CD8-positive, alpha-beta memory T cell (primary cell): ENCODE measurements at regions not wholly inside any gene's neighbourhood (a gene's known extent, or its start where the extent isn't known, plus 50 kb on each side); places are given as distances from the start of the nearest gene placed in this dataset.
"Not testable (repeated sequence)": the region's sequence is repeated elsewhere in the genome, so short reads cannot be mapped to it uniquely, and the experiment has no call there.

Experiments used
- CTCF ChIA-PET: fragments of 350-600 bp; sonication (Branson Sonifier 250); formaldehyde crosslinking; loops from one replicate; lab custom pipeline; 2021; ENCODE audit warnings: antibody characterized with exemption; lab: Charles Lee
- POLR2A ChIA-PET: fragments of 350-600 bp; sonication (Branson Sonifier 250); formaldehyde crosslinking; loops from one replicate; lab custom pipeline; 2021; ENCODE audit warnings: antibody characterized with exemption; lab: Charles Lee
- DNase-seq, 5 donors: peaks; one replicate each; pipeline versions ENCODE4 v3.0.0 to v3.0.0-alpha.2; 2020 to 2022; ENCODE audit warnings: mixed read lengths in 1 of 5
- H3K27ac ChIP-seq: one replicate; pipeline ENCODE4 v1.7.0; 2013; ENCODE audit warnings: low read depth, mild to moderate bottlenecking, low read length, moderate library complexity
- H3K27me3 ChIP-seq: 2 replicates; pipeline ENCODE4 v1.7.0; 2013; ENCODE audit warnings: low read length, mild to moderate bottlenecking; ENCODE audit not compliant: insufficient read depth, poor library complexity, severe bottlenecking
- H3K36me3 ChIP-seq: 2 replicates; pipeline ENCODE4 v1.7.0; 2013; ENCODE audit warnings: mild to moderate bottlenecking, low read length, moderate library complexity; ENCODE audit not compliant: insufficient read depth
- H3K4me1 ChIP-seq: 2 replicates; pipeline ENCODE4 v1.7.0; 2013; ENCODE audit warnings: mild to moderate bottlenecking, low read length, moderate library complexity; ENCODE audit not compliant: insufficient read depth
- H3K4me3 ChIP-seq: 2 replicates; pipeline ENCODE4 v1.7.0; 2013; ENCODE audit warnings: mild to moderate bottlenecking, low read length
- H3K9me3 ChIP-seq: 2 replicates; pipeline ENCODE4 v1.7.0; 2013; ENCODE audit warnings: mild to moderate bottlenecking, low read length
- H3K27ac Mint-ChIP-seq, 8 donors: one replicate each; pipeline ENCODE4 v1.8.0; 2020 to 2021; ENCODE audit warnings: mixed read lengths in 8 of 8, mild to moderate bottlenecking in 6 of 8, inconsistent platforms in 3 of 8, moderate library complexity in 3 of 8
- H3K27me3 Mint-ChIP-seq, 2 donors: one replicate each; pipeline ENCODE4 v1.8.0; 2020 to 2021; ENCODE audit warnings: mixed read lengths in 2 of 2, mild to moderate bottlenecking in 1 of 2, moderate library complexity in 1 of 2
- H3K36me3 Mint-ChIP-seq, 3 donors: one replicate each; pipeline ENCODE4 v1.8.0; 2020 to 2021; ENCODE audit warnings: mixed read lengths in 3 of 3, inconsistent platforms in 1 of 3, mild to moderate bottlenecking in 1 of 3
- H3K4me1 Mint-ChIP-seq, 3 donors: one replicate each; pipeline ENCODE4 v1.8.0; 2020 to 2021; ENCODE audit warnings: mixed read lengths in 3 of 3, inconsistent platforms in 1 of 3, mild to moderate bottlenecking in 1 of 3
- H3K4me3 Mint-ChIP-seq, 7 donors: one replicate each; pipeline ENCODE4 v1.8.0; 2020 to 2021; ENCODE audit warnings: mixed read lengths in 7 of 7, mild to moderate bottlenecking in 6 of 7, moderate library complexity in 4 of 7, inconsistent platforms in 2 of 7
- H3K9me3 Mint-ChIP-seq, 5 donors: one replicate each; pipeline ENCODE4 v1.8.0; 2020 to 2022; ENCODE audit warnings: mixed read lengths in 5 of 5, mild to moderate bottlenecking in 3 of 5, moderate library complexity in 2 of 5, inconsistent platforms in 1 of 5

DNA sequence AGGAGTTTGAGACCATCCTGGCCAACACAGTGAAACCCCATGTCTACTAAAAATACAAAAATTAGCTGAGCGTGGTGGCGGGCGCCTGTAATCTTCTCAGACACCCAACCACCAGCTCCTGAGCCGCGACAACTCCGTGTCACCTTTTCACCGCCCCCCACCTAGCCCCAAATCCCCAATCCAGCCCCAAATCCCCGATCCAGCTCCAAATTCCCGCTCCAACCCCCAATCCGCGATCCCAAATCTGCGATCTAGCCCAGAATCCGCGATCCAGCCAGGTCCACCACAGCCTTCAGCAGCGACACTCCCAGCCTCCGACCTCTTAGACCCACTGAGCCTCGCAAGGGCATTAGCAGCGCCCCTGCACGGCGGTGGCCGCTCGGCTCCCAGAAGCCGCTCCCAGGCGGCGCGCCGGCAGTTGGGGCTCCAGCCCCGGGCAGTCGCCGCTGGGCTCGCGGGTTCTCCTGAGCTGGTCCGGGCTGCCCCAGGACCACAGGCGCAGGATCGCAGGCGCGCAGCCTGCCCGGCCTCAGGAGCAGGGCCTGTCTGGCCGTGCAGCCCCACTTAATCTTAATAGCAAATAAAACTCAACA lies 4469.9 kb upstream of the OR11H1 start:
- H3K9me3 ChIP-seq, H3K4me3 Mint-ChIP-seq, H3K4me3 ChIP-seq, H3K27me3 ChIP-seq, H3K27ac ChIP-seq, DNase-seq, POLR2A ChIA-PET, H3K36me3 ChIP-seq, H3K4me1 ChIP-seq, H3K27me3 Mint-ChIP-seq, H3K4me1 Mint-ChIP-seq, H3K27ac Mint-ChIP-seq, CTCF ChIA-PET: not testable (repeated sequence)
- Mint-ChIP-seq H3K9me3 (peaks cover 33 to 63% (median 58%) of the 10 kb centered on the region in 5 donors), H3K36me3 (peaks cover 1 to 18% (median 2%) of the 10 kb centered on the region in 3 donors)

DNA sequence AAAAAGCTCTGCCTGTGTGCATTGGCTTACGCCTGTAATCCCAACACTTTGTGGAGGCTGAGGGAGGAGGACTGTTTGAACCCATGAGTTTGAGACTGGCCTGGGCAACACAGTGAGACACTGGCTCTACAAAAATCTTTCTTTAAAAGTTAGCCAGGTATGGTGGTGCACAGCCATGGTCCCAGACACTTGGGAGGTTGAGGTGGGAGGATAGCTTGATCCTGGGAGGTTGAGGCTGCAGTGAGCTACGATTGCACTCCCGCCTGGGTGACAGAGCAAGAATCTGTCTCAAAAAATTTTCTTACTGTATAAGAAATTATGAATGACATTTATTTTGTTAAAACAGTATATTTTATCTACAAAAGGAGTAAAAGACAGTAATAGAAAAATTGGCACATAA lies 4468.9 kb upstream of the OR11H1 start:
- H3K4me1 Mint-ChIP-seq, H3K4me3 Mint-ChIP-seq, CTCF ChIA-PET, H3K27ac Mint-ChIP-seq, DNase-seq, H3K4me3 ChIP-seq, H3K36me3 ChIP-seq, H3K4me1 ChIP-seq, POLR2A ChIA-PET, H3K27me3 Mint-ChIP-seq, H3K9me3 ChIP-seq, H3K27ac ChIP-seq, H3K27me3 ChIP-seq: not testable (repeated sequence)
- Mint-ChIP-seq H3K36me3 (peaks cover 1 to 16% (median 2%) of the 10 kb centered on the region in 3 donors), H3K9me3 (peaks cover 30 to 66% (median 57%) of the 10 kb centered on the region in 5 donors)

DNA sequence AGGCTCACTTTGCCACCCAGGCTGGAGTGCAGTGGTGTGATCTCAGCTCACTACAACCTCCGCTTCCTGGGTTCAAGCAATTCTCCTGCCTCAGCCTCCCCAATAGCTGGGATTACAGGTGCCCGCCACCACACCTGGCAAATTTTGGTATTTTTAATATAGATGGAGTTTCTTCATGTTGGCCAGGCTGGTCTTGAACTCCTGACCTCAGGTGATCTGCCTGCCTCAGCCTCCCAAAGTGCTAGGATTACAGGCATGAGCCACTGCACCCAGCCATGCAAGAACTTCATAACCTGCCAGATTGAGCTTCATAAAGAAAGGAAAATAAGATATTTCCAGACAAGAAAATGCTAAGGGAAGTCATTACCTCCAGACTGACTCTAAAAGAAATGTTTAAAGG lies 4467.2 kb upstream of the OR11H1 start:
- POLR2A ChIA-PET: not testable (repeated sequence)

DNA sequence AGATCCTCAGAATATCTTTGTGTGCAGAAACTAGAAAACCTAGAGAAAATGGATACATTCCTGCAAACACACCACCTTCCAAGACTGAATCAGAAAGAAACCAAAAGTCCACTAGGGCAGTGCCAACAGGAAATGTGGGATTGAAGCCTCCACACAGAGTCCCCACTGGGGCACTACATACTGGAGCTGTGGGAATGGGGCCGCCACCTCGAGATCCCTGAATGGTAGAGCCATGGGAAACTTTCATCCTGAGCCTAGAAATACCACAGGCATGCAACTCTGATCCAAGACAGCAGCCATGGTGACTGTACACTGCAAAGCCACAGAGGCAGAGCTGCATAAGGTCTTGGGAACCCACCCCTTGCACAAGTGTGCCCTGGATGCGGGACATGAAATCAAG lies 4465.5 kb upstream of the OR11H1 start:
- H3K4me1 ChIP-seq, H3K9me3 ChIP-seq, H3K4me1 Mint-ChIP-seq, DNase-seq, H3K27ac Mint-ChIP-seq, H3K4me3 Mint-ChIP-seq, CTCF ChIA-PET, H3K4me3 ChIP-seq, H3K27me3 ChIP-seq, H3K27me3 Mint-ChIP-seq, H3K27ac ChIP-seq, POLR2A ChIA-PET, H3K36me3 ChIP-seq: not testable (repeated sequence)
- H3K9me3 Mint-ChIP-seq: peaks cover 35 to 69% (median 48%) of the 10 kb centered on the region in 5 donors
- peaks cover 0 to 19% (median 0%) of the 10 kb centered on the region in 3 donors for H3K36me3 Mint-ChIP-seq

More for the DNA sequence above, 4467.2 kb upstream of the OR11H1 start:
- H3K27me3 ChIP-seq, H3K4me3 ChIP-seq, H3K4me1 ChIP-seq, H3K4me1 Mint-ChIP-seq, H3K27me3 Mint-ChIP-seq, DNase-seq, H3K27ac Mint-ChIP-seq, H3K9me3 ChIP-seq, H3K36me3 ChIP-seq, H3K4me3 Mint-ChIP-seq, CTCF ChIA-PET, H3K27ac ChIP-seq: not testable (repeated sequence)
- Mint-ChIP-seq H3K36me3 (peaks cover 1 to 18% (median 2%) of the 10 kb centered on the region in 3 donors), H3K9me3 (peaks cover 25 to 67% (median 48%) of the 10 kb centered on the region in 5 donors)

DNA sequence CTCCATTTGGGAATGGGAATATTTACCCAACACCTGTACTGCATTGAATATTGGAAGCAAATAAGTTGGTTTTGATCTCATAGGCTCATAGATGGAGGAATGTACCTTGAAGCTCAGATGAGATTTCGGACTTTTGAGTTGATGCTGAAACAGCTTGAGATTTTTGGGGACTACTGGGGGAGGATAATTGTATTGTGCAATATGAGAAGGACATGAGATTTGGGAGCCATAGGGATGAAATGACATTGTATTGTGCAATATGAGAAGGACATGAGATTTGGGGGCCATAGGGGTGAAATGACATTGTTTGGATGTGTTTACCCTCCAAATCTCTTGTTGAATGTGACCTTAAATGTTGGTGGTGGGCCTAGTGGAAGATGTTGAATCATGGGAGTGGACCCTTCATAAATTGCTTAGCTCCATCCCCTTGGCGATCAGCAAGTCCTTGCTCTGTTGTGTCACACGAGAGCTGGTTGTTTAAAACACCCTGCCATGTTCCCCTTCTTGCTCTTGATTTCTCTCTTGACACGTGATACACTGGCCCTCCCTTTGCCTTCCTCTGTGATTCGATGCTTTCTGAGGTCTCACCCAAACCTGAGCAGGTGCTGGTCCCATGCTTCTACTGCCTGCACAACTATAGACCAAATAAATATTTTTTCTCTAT lies 4464.8 kb upstream of the OR11H1 start:
- peaks cover 11% of the 10 kb centered on the region for H3K9me3 ChIP-seq
- H3K27me3 Mint-ChIP-seq, POLR2A ChIA-PET, CTCF ChIA-PET, H3K4me3 ChIP-seq, H3K4me1 Mint-ChIP-seq, H3K36me3 ChIP-seq, H3K27ac Mint-ChIP-seq, H3K4me3 Mint-ChIP-seq, H3K27me3 ChIP-seq, DNase-seq, H3K27ac ChIP-seq, H3K4me1 ChIP-seq: not testable (repeated sequence)
- H3K9me3 Mint-ChIP-seq: peaks cover 41 to 70% (median 54%) of the 10 kb centered on the region in 5 donors
- H3K36me3 Mint-ChIP-seq: peaks cover 0 to 19% (median 0%) of the 10 kb centered on the region in 3 donors

DNA sequence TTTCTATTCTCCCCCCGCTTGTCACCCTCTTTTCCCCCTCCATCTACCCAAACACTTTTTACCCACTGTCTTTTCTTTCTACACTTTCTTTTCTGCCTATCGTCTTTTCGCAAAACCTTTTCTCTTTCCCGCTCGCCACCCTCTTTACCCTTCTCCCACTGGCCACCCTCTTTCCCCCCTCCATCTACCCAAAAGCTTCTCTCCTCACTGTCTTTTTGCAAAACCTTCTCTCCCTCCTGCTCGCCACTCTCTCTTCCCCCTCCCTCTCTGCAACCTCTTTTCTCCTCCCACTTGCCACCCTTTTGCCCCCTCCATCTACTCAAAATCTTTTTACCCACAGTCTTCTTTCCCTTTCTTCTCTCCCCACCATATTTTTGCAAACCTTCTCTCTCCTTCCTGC lies 4462.8 kb upstream of the OR11H1 start:
- H3K9me3 ChIP-seq: peaks cover 11% of the 10 kb centered on the region
- H3K4me3 ChIP-seq, H3K36me3 ChIP-seq, H3K27me3 Mint-ChIP-seq, H3K27me3 ChIP-seq, H3K27ac ChIP-seq, DNase-seq, CTCF ChIA-PET, POLR2A ChIA-PET, H3K27ac Mint-ChIP-seq, H3K4me1 ChIP-seq, H3K4me3 Mint-ChIP-seq, H3K4me1 Mint-ChIP-seq: not testable (repeated sequence)
- Mint-ChIP-seq H3K9me3 (peaks cover 38 to 66% (median 46%) of the 10 kb centered on the region in 5 donors), H3K36me3 (peaks cover 0 to 19% (median 0%) of the 10 kb centered on the region in 3 donors)

DNA sequence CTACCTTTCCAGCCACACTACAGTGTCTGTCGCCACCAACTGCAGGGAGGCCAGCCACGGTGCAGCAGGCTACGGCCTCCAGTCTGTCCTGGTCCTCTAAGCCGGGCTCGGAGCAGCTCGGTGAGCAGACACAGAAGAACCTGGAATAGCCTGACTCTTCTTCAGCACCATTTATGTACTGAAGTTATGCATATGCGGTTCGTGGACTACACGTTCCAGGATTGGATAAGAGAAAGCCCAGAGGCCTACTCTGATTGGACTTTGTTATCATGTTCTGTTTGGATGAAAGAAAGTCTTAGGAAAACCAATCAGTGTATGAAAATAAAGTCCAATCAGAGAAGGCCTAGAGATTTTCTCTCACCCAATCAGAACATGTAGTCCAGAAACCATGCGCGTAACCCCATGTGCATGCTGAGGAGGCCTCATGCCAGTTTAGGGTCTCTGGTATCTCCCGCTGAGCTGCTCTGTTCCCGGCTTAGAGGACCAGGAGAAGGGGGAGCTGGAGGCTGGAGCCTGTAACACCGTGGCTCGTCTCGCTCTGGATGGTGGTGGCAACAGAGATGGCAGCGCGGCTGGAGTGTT lies 4462.0 kb upstream of the OR11H1 start:
- H3K4me3 Mint-ChIP-seq, H3K27me3 ChIP-seq, H3K36me3 ChIP-seq, DNase-seq, POLR2A ChIA-PET, H3K4me3 ChIP-seq, H3K27ac ChIP-seq, H3K27ac Mint-ChIP-seq, H3K4me1 ChIP-seq, H3K27me3 Mint-ChIP-seq, H3K4me1 Mint-ChIP-seq, CTCF ChIA-PET: not testable (repeated sequence)
- Mint-ChIP-seq H3K36me3 (peaks cover 0 to 19% (median 0%) of the 10 kb centered on the region in 3 donors), H3K9me3 (peaks cover 35 to 62% (median 42%) of the 10 kb centered on the region in 5 donors)
- peaks cover 11% of the 10 kb centered on the region for H3K9me3 ChIP-seq

DNA sequence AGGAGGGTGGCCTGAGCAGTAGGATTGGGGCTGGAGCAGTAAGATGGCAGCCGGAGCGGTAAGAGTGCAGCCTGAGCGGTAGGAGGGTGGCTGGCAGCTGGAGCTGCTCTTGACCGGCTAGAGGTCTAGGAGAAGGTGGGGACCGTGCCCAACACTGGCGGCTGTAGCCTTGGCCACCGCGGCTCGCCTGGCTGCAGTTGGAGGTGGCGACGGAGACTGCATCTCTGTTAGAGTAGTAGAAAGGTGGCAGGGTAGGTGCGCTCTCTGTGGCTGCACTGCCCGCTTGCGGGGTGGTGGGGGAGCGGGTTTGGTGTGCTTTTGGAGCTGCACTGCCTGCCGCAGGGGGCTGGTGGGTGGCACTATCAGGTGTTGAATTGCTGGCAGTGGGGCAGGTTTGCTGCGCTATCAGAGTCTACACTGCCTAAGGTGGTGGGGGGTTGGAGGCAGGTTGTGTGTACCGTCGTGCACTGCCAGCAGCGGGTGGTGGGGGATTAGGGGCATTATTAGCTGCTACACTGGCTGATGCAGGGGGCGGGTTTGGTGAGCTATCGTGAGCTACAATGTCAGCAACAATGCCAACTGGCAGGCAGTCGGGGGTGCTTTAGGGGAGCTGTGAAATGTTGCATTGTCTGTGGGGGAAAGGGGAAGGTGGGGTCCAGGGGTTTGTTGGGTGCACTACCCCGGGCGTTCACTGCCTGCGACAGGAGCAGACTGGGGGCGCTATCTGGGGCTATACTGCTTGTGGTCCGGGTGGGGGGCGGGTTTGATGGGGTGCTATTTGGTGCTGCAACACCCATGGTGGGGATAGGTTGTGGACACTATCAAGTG lies 4461.3 kb upstream of the OR11H1 start:
- no peaks in the 10 kb centered on the region for H3K27me3 ChIP-seq
- H3K4me3 Mint-ChIP-seq: no peak overlapping the region
- H3K9me3 Mint-ChIP-seq: peaks cover 32 to 61% (median 40%) of the 10 kb centered on the region in 5 donors
- DNase-seq: no peak
- H3K9me3 ChIP-seq: peaks cover 11% of the 10 kb centered on the region
- no peak overlapping the region for H3K27ac ChIP-seq
- no peak overlapping the region for H3K4me3 ChIP-seq
- H3K4me1 Mint-ChIP-seq: no peaks in the 10 kb centered on the region
- H3K27ac Mint-ChIP-seq: peak overlapping the region in 1 of 8 donors; percentile 48
- CTCF ChIA-PET: no interaction called here
- no peaks in the 10 kb centered on the region for H3K4me1 ChIP-seq
- H3K27me3 Mint-ChIP-seq: no peaks in the 10 kb centered on the region
- POLR2A ChIA-PET: no interaction called here
- peaks cover 0 to 19% (median 0%) of the 10 kb centered on the region in 3 donors for H3K36me3 Mint-ChIP-seq
- H3K36me3 ChIP-seq: no peaks in the 10 kb centered on the region
